ENCODE measurements at regions not wholly inside any gene's neighbourhood (a gene's known extent, or its start where the extent isn't known, plus 50 kb on each side); places are given as distances from the start of the nearest gene placed in this dataset.

DNA sequence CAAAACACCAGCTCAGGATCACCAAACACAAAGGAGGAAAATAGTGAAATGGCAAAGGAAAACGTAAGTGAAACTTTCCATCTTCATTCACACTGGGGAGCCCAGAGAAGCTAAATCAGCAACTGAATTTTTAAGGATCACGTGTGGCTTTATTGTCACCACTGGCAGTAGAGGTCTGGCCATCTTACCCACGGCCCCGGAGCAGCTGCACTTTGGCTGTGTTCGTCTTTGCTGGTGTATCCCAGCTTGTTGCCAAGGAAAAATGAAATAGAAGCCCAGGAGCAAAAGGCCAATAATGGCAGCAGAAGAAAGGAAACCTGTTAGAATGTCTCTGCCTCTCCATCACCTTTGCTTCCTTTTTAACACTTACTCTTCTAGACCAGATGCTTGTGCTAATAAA, 274.7 kb downstream of the FOXO1 start:
- H3K79me2 ChIP-seq (ENCODE audit: control insufficient read depth, insufficient read depth, low read length) = no peaks in the 10 kb centered on the region
- TF ChIP-seq CTCF (optimal IDR thresholded peaks at IDR 0.05 in 1 of 3, IDR thresholded peaks at IDR 0.05 in 1 of 3, conservative IDR thresholded peaks at IDR 0.05 in 1 of 3; ENCODE audit: extremely low read depth in 1 of 3, insufficient read depth in 2 of 3, low read length in 3 of 3) (no peak), EZH2 (IDR thresholded peaks at IDR 0.05; ENCODE audit: low read length) (no peak)
- H3K9me1 ChIP-seq (ENCODE audit: control insufficient read depth, extremely low read depth, insufficient read depth, low read length) = no peaks in the 10 kb centered on the region
- H3K9me3 ChIP-seq (ENCODE audit: control insufficient read depth, low read depth, low read length) = no peaks in the 10 kb centered on the region
- no peaks in the 10 kb centered on the region for H4K20me1 ChIP-seq (ENCODE audit: control insufficient read depth, extremely low read depth, insufficient read depth, low read length)
- no peak overlapping the region for H3K4me3 ChIP-seq (ENCODE audit: control insufficient read depth in 2 of 3, extremely low read depth in 1 of 3, insufficient read depth in 2 of 3, low read depth in 1 of 3, low read length in 3 of 3)
- H3K36me3 ChIP-seq (ENCODE audit: control insufficient read depth in 2 of 2, extremely low read depth in 1 of 2, insufficient read depth in 2 of 2, low read length in 2 of 2) = no peaks in the 10 kb centered on the region
- DNase-seq (ENCODE audit: low read depth, low spot score) = no peak
- no peak overlapping the region for H2AFZ ChIP-seq (ENCODE audit: control insufficient read depth, low read length)
- H3K27ac ChIP-seq (ENCODE audit: control insufficient read depth, insufficient read depth, low read length) = no peak overlapping the region
- H3K9ac ChIP-seq (ENCODE audit: control insufficient read depth, extremely low read depth, insufficient read depth, low read length) = no peak overlapping the region
- H3K4me1 ChIP-seq (ENCODE audit: control insufficient read depth, extremely low read depth, insufficient read depth, low read length) = no peaks in the 10 kb centered on the region
- H3K27me3 ChIP-seq (ENCODE audit: control insufficient read depth, extremely low read depth, insufficient read depth, low read length) = no peaks in the 10 kb centered on the region
- dilution Hi-C loops (cut with MboI; ENCODE audit: extremely low pct_ligation_motif_present, low sequenced_read_pairs) = no loop called here
- H3K4me2 ChIP-seq (ENCODE audit: control insufficient read depth, extremely low read depth, insufficient read depth, low read depth, low read length) = no peak overlapping the region
- FAIRE-seq = no peak

DNA sequence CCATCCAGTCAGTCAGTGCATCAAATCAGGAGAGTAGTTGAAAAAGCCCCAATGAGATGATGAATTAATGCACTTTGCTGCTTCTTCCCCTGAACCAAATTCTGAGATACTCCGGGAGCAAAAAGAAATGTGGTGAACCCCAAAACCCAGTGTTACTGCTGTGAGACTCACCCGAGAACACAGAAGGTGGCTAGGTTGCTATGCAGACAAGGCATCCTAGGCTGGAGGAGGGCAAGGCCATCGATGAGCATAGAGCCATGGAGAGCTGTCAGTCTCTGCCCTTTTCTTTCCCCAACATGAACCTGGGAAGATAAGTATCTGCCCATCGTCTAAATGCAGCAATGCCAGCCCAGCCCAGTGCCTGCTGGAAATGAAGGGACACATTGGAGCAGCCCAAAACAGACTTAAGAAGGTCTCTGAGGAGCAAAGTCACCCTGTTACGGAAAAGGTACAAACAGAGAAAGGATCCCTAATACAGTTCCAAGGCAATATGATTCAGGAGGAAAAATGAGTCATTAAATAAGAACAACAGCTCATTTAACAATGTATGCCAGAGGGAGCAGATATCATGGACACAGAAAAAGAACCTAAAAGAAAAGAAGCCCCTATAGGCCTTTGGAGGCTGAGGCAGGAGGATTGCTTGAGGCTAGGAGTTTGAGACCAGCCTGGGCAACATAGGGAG, 272.0 kb downstream of the FOXO1 start:
- H3K79me2 ChIP-seq (ENCODE audit: control insufficient read depth, insufficient read depth, low read length) = no peaks in the 10 kb centered on the region
- no peaks in the 10 kb centered on the region for H4K20me1 ChIP-seq (ENCODE audit: control insufficient read depth, extremely low read depth, insufficient read depth, low read length)
- no peak for DNase-seq (ENCODE audit: low read depth, low spot score)
- H3K36me3 ChIP-seq (ENCODE audit: control insufficient read depth in 2 of 2, extremely low read depth in 1 of 2, insufficient read depth in 2 of 2, low read length in 2 of 2) = no peaks in the 10 kb centered on the region
- no peak overlapping the region for H3K4me3 ChIP-seq (ENCODE audit: control insufficient read depth in 2 of 3, extremely low read depth in 1 of 3, insufficient read depth in 2 of 3, low read depth in 1 of 3, low read length in 3 of 3)
- H3K9me3 ChIP-seq (ENCODE audit: control insufficient read depth, low read depth, low read length) = no peaks in the 10 kb centered on the region
- FAIRE-seq = peak; percentile 61
- H2AFZ ChIP-seq (ENCODE audit: control insufficient read depth, low read length) = no peak overlapping the region
- dilution Hi-C loops (cut with MboI; ENCODE audit: extremely low pct_ligation_motif_present, low sequenced_read_pairs) = no loop called here
- no peaks in the 10 kb centered on the region for H3K27me3 ChIP-seq (ENCODE audit: control insufficient read depth, extremely low read depth, insufficient read depth, low read length)
- no peak overlapping the region for H3K9ac ChIP-seq (ENCODE audit: control insufficient read depth, extremely low read depth, insufficient read depth, low read length)
- H3K27ac ChIP-seq (ENCODE audit: control insufficient read depth, insufficient read depth, low read length) = no peak overlapping the region
- no peak overlapping the region for H3K4me2 ChIP-seq (ENCODE audit: control insufficient read depth, extremely low read depth, insufficient read depth, low read depth, low read length)
- no peak for TF ChIP-seq CTCF (optimal IDR thresholded peaks at IDR 0.05 in 1 of 3, IDR thresholded peaks at IDR 0.05 in 1 of 3, conservative IDR thresholded peaks at IDR 0.05 in 1 of 3; ENCODE audit: extremely low read depth in 1 of 3, insufficient read depth in 2 of 3, low read length in 3 of 3)
- TF ChIP-seq EZH2 (IDR thresholded peaks at IDR 0.05; ENCODE audit: low read length) = no peak
- no peaks in the 10 kb centered on the region for H3K9me1 ChIP-seq (ENCODE audit: control insufficient read depth, extremely low read depth, insufficient read depth, low read length)
- H3K4me1 ChIP-seq (ENCODE audit: control insufficient read depth, extremely low read depth, insufficient read depth, low read length) = no peaks in the 10 kb centered on the region

All from keratinocyte (primary cell).